ENCODE measurements at regions not wholly inside any gene's neighbourhood (a gene's known extent, or its start where the extent isn't known, plus 50 kb on each side); places are given as distances from the start of the nearest gene placed in this dataset.

GRCh38 chr15:36275656-36276055 is 303.8 kb upstream of the CDIN1 start:
- Histone ChIP-seq H2BK120ac (ENCODE audit: low read depth, low read length) (no peak overlapping the region), H3K36me3 (ENCODE audit: control insufficient read depth, insufficient read depth, low read length) (no peaks in the 10 kb centered on the region), H2AK9ac (replicated peaks; ENCODE audit: low read depth, low read length, poor library complexity) (no peak overlapping the region), H3K4me1 (ENCODE audit: control insufficient read depth, insufficient read depth, low read length) (no peaks in the 10 kb centered on the region), H3K9ac (ENCODE audit: low read depth, low read length) (no peak overlapping the region), H2AFZ (replicated peaks; ENCODE audit: low read length, poor library complexity) (no peak overlapping the region), H3K27ac (ENCODE audit: insufficient read depth, low read length) (no peak overlapping the region), H3K56ac (ENCODE audit: extremely low read depth, insufficient read depth, low read length) (no peak overlapping the region), H2BK5ac (ENCODE audit: low read depth, low read length, poor library complexity, severe bottlenecking) (no peak overlapping the region), H4K91ac (ENCODE audit: insufficient read depth, low read depth, low read length) (no peak overlapping the region), H3K79me1 (ENCODE audit: low read depth in 1 of 2, low read length in 2 of 2) (no peaks in the 10 kb centered on the region), H3K9me3 (ENCODE audit: control insufficient read depth, insufficient read depth, low read length) (peaks cover 14% of the 10 kb centered on the region), H3K27me3 (ENCODE audit: control insufficient read depth, insufficient read depth, low read length) (no peaks in the 10 kb centered on the region), H2AK5ac (ENCODE audit: low read depth, low read length) (no peak overlapping the region), H3K23ac (ENCODE audit: low read depth, low read length) (no peak overlapping the region), H3K4me2 (ENCODE audit: low read depth, low read length) (no peak overlapping the region), H4K5ac (ENCODE audit: low read depth, low read length) (no peak overlapping the region), H2BK15ac (ENCODE audit: low read depth, low read length) (no peak overlapping the region), H3K14ac (replicated peaks; ENCODE audit: low read depth, low read length) (no peak overlapping the region), H3K9me1 (ENCODE audit: insufficient read depth, low read length) (no peaks in the 10 kb centered on the region), H3K4ac (ENCODE audit: low read depth, low read length) (no peak overlapping the region), H3K4me3 (ENCODE audit: insufficient read depth, low read depth, low read length) (no peak overlapping the region), H4K20me1 (ENCODE audit: insufficient read depth, low read length) (no peaks in the 10 kb centered on the region), H3K18ac (ENCODE audit: low read depth, low read length) (no peak overlapping the region), H4K8ac (ENCODE audit: low read depth in 2 of 2, low read length in 2 of 2) (no peak overlapping the region), H2BK20ac (ENCODE audit: low read depth, low read length) (no peak overlapping the region)
- ChIA-PET POLR2A (ENCODE audit: unreplicated experiment) (no interaction called here), CTCF (interaction anchor here (0.9 kb wide), 1 partner anchor 25 kb away, joined by 3 read pairs; no protein-coding TSS in a partner anchor)
- BruUV-seq (replicated peaks), result no TSS peak
- WGBS, 2 experiments (ENCODE audit: extremely low coverage in 2 of 2, insufficient read length in 1 of 2), result no CpG with 5 or more reads among the region's 2 CpGs
- no peak for TF ChIP-seq NFE2L2 (IDR thresholded peaks at IDR 0.05; ENCODE audit: low read depth, low read length)
- no peak for TF ChIP-seq CHD1 (IDR thresholded peaks at IDR 0.05; ENCODE audit: low read depth, low read length)
- no peak for TF ChIP-seq ELK1 (IDR thresholded peaks at IDR 0.05; ENCODE audit: borderline replicate concordance, low read depth, low read length)
- no peak for TF ChIP-seq MXI1 (IDR thresholded peaks at IDR 0.05; ENCODE audit: borderline replicate concordance, low read depth, low read length)
- no peak for TF ChIP-seq MAFK (IDR thresholded peaks at IDR 0.05; ENCODE audit: low read depth, low read length)
- no peak for TF ChIP-seq RCOR1 (IDR thresholded peaks at IDR 0.05; ENCODE audit: insufficient replicate concordance, low read length)
- TF ChIP-seq USF2 (IDR thresholded peaks at IDR 0.05; ENCODE audit: low read depth, low read length), result no peak
- no peak for TF ChIP-seq FOS (IDR thresholded peaks at IDR 0.05; ENCODE audit: low read depth, low read length)
- TF ChIP-seq RAD21 (IDR thresholded peaks at IDR 0.05; ENCODE audit: low read length), result no peak
- no peak for DNase-seq
- in situ Hi-C loops (cut with MboI; ENCODE audit: low sequenced_read_pairs) (no loop called here), dilution Hi-C loops (cut with HindIII; ENCODE audit: low sequenced_read_pairs, unreplicated experiment) (no loop called here), intact Hi-C loops (cut with micrococcal nuclease) (no loop called here)
- no peak for ATAC-seq (ENCODE audit: low read depth)

All from IMR-90 (cell line).